ENCODE measurements at regions not wholly inside any gene's neighbourhood (a gene's known extent, or its start where the extent isn't known, plus 50 kb on each side); places are given as distances from the start of the nearest gene placed in this dataset.

DNA sequence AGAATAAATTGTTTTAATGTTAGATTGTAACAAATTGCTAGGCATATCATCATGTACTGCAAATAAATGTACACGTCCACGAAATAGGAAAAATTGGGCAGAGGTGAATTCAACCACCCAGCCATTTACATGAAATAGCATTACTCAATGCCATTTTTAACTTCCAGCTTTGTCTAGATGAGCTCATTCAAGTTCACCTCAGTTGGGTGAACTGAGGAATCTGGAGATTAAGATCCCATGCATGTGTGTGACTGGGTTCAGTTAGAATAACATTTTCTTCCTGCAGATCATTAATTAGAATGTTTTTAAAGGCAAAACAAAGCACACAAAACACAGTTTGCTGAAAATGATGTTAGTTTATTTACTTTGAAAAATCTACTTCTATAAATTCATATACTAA is 767.8 kb upstream of the GOLIM4 start (continued):
- TF ChIP-seq, protein P1, sequence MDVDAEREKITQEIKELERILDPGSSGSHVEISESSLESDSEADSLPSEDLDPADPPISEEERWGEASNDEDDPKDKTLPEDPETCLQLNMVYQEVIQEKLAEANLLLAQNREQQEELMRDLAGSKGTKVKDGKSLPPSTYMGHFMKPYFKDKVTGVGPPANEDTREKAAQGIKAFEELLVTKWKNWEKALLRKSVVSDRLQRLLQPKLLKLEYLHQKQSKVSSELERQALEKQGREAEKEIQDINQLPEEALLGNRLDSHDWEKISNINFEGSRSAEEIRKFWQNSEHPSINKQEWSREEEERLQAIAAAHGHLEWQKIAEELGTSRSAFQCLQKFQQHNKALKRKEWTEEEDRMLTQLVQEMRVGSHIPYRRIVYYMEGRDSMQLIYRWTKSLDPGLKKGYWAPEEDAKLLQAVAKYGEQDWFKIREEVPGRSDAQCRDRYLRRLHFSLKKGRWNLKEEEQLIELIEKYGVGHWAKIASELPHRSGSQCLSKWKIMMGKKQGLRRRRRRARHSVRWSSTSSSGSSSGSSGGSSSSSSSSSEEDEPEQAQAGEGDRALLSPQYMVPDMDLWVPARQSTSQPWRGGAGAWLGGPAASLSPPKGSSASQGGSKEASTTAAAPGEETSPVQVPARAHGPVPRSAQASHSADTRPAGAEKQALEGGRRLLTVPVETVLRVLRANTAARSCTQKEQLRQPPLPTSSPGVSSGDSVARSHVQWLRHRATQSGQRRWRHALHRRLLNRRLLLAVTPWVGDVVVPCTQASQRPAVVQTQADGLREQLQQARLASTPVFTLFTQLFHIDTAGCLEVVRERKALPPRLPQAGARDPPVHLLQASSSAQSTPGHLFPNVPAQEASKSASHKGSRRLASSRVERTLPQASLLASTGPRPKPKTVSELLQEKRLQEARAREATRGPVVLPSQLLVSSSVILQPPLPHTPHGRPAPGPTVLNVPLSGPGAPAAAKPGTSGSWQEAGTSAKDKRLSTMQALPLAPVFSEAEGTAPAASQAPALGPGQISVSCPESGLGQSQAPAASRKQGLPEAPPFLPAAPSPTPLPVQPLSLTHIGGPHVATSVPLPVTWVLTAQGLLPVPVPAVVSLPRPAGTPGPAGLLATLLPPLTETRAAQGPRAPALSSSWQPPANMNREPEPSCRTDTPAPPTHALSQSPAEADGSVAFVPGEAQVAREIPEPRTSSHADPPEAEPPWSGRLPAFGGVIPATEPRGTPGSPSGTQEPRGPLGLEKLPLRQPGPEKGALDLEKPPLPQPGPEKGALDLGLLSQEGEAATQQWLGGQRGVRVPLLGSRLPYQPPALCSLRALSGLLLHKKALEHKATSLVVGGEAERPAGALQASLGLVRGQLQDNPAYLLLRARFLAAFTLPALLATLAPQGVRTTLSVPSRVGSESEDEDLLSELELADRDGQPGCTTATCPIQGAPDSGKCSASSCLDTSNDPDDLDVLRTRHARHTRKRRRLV (CRISPR knock-in tag; IDR thresholded peaks at IDR 0.05), result no peak
- no peak for TF ChIP-seq KLF12 (CRISPR knock-in tag; IDR thresholded peaks at IDR 0.05; ENCODE audit: borderline replicate concordance)

GRCh38 chr3:168862466-168862865 is 766.7 kb upstream of the GOLIM4 start:
- ChIA-PET CTCF (ENCODE audit: low intra/inter-chr PET ratio, low total read pairs) (no interaction called here), POLR2A (interaction anchor here (1.2 kb wide), 1 partner anchor 8 kb away, joined by 3 read pairs; no protein-coding TSS in a partner anchor)
- intact Hi-C loops (cut with micrococcal nuclease; ENCODE audit: unreplicated experiment), result loop anchor here (5.0 to 10.0 kb wide), 2 partner anchors 282 to 910 kb away; partner anchors contain the start of gene MYNN
- no peaks in the 10 kb centered on the region for H3K36me3 ChIP-seq (replicated peaks in 1 of 2; ENCODE audit: control insufficient read depth in 1 of 2, insufficient read depth in 2 of 2, low read length in 2 of 2)
- H3K27me3 ChIP-seq (ENCODE audit: control insufficient read depth in 1 of 2, insufficient read depth in 2 of 2, low read length in 2 of 2), result no peaks in the 10 kb centered on the region
- H3K4me2 ChIP-seq (ENCODE audit: low read depth, low read length), result no peak overlapping the region
- FAIRE-seq (no peak), ATAC-seq (no peak), DNase-seq (ENCODE audit: low spot score) (no peak)
- no peak overlapping the region for H3K27ac ChIP-seq (ENCODE audit: extremely low read length, insufficient read depth, low read length)
- in situ Hi-C loops (cut with HindIII; ENCODE audit: extremely low pct_ligation_motif_present, low pct_unique_long_range_greater_than_20kb), result loop anchor here (10.0 kb wide), 1 partner anchor 802 kb away; the partner anchor contains the start of gene MECOM
- no peak overlapping the region for H2AFZ ChIP-seq (ENCODE audit: low read length)
- H3K9ac ChIP-seq (ENCODE audit: insufficient read depth, low read depth, low read length), result no peak overlapping the region
- TF ChIP-seq, protein P2, sequence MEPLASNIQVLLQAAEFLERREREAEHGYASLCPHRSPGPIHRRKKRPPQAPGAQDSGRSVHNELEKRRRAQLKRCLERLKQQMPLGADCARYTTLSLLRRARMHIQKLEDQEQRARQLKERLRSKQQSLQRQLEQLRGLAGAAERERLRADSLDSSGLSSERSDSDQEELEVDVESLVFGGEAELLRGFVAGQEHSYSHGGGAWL (CRISPR knock-in tag; IDR thresholded peaks at IDR 0.05), result no peak
- no peak for TF ChIP-seq WIZ (CRISPR knock-in tag; IDR thresholded peaks at IDR 0.05)
- TF ChIP-seq ZNF124 (CRISPR knock-in tag; IDR thresholded peaks at IDR 0.05), result no peak
- no peak for TF ChIP-seq SNAPC2 (CRISPR knock-in tag; IDR thresholded peaks at IDR 0.05)
- TF ChIP-seq ZNF430 (CRISPR knock-in tag; IDR thresholded peaks at IDR 0.05), result no peak
- no peak for TF ChIP-seq ETV5 (CRISPR knock-in tag; IDR thresholded peaks at IDR 0.05; ENCODE audit: borderline replicate concordance)
- no peak for TF ChIP-seq ZNF605 (CRISPR knock-in tag; IDR thresholded peaks at IDR 0.05)
- no peak for TF ChIP-seq ARNT2 (CRISPR knock-in tag; IDR thresholded peaks at IDR 0.05; ENCODE audit: low read depth)
- no peak for TF ChIP-seq CCDC6 (CRISPR knock-in tag; IDR thresholded peaks at IDR 0.05)
- TF ChIP-seq NFATC3 (CRISPR knock-in tag; IDR thresholded peaks at IDR 0.05), result no peak
- no peak for TF ChIP-seq NCOR1 (IDR thresholded peaks at IDR 0.05; ENCODE audit: borderline replicate concordance, low read length)
- H4K20me1 ChIP-seq (ENCODE audit: insufficient read depth, low read length), result no peaks in the 10 kb centered on the region
- H3K4me1 ChIP-seq (ENCODE audit: insufficient read depth, low read length), result peaks cover 91% of the 10 kb centered on the region
- no peaks in the 10 kb centered on the region for H3K79me2 ChIP-seq (ENCODE audit: insufficient read depth, low read length)
- H3K9me3 ChIP-seq (ENCODE audit: low read length), result no peaks in the 10 kb centered on the region
- WGBS (ENCODE audit: low lambda C conversion rate), result 80% methylated on average over 1 of the region's 1 CpG
- BruUV-seq (replicated peaks), result no TSS peak
- no peak overlapping the region for H3K4me3 ChIP-seq (replicated peaks in 1 of 3; ENCODE audit: insufficient read depth in 1 of 3, low read depth in 2 of 3, low read length in 3 of 3)
